Subcutaneous abdominal adipose tissue (tissue), 5 donors: ENCODE measurements at regions not wholly inside any gene's neighbourhood (a gene's known extent, or its start where the extent isn't known, plus 50 kb on each side); places are given as distances from the start of the nearest gene placed in this dataset.
A peak's percentile ranks its signal among the peaks of the same experiment; 100 is the strongest.

ENCODE experiments used
- H3K27ac ChIP-seq: one replicate; pipeline ENCODE4 v1.7.0; 2013; ENCODE audit warnings: low read depth, mild to moderate bottlenecking, inconsistent platforms, low read length, moderate library complexity
- H3K27me3 ChIP-seq, 5 donors: one replicate each; pipeline ENCODE4 v1.7.0; 2013; ENCODE audit warnings: low read length in 5 of 5, inconsistent platforms in 1 of 5; ENCODE audit not compliant: control insufficient read depth in 5 of 5, insufficient read depth in 4 of 5
- H3K36me3 ChIP-seq, 5 donors: one replicate each; pipeline ENCODE4 v1.7.0; 2013; ENCODE audit warnings: low read length in 5 of 5; ENCODE audit not compliant: control insufficient read depth in 5 of 5, insufficient read depth in 5 of 5
- H3K4me1 ChIP-seq, 5 donors: one replicate each; pipeline ENCODE4 v1.7.0; 2013; ENCODE audit warnings: low read length in 5 of 5, mild to moderate bottlenecking in 3 of 5, moderate library complexity in 1 of 5; ENCODE audit not compliant: control insufficient read depth in 5 of 5, insufficient read depth in 5 of 5
- H3K4me3 ChIP-seq, 5 donors: one replicate each; pipeline ENCODE4 v1.7.0; 2013; ENCODE audit warnings: low read length in 5 of 5, low read depth in 1 of 5
- H3K9ac ChIP-seq, 5 donors: one replicate each; pipeline ENCODE4 v1.7.0; 2013; ENCODE audit warnings: low read length in 5 of 5, mild to moderate bottlenecking in 4 of 5, moderate library complexity in 3 of 5
- H3K9me3 ChIP-seq, 5 donors: one replicate each; pipeline ENCODE4 v1.7.0; 2013; ENCODE audit warnings: low read length in 5 of 5; ENCODE audit not compliant: control insufficient read depth in 5 of 5
- donor health status: healthy.
- donor health status: healthy.
- donor health status: healthy.
- donor health status: healthy.
- donor health status: healthy.

DNA sequence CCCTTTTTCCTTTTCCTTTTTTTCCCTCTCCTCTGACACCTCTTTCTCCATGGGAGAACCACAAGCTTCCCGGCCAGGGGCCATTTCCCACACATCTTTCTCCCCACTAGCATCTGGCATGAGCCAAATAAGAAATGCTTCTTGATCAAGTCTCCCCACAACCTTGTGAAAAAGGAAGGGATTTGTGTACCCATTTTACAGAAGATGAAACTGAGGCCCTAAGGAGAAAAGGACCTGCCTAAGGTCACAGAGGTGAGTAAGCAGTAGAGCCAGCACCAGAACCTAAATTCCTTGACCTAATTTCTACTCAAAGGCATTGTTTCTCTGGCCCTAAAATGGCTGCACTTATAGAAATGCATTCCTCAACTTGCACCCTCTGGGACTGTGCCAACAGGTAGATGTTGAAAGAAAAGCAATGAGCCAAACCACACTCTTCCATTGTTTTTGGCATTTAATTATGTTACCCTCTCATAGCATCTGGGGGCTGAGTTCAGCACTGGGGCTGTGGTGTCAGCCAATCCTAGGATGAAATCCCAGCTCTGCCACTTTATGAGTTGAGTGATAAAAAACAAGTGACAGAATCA lies 81.7 kb upstream of the TLE3 start:
- peaks cover 0 to 13% (median 7%) of the 10 kb centered on the region in 5 donors for H3K4me1 ChIP-seq
- H3K4me3 ChIP-seq = no peak overlapping the region
- H3K27me3 ChIP-seq = no peaks in the 10 kb centered on the region
- H3K9ac ChIP-seq = no peak overlapping the region
- no peak overlapping the region for H3K27ac ChIP-seq
- no peaks in the 10 kb centered on the region for H3K9me3 ChIP-seq
- H3K36me3 ChIP-seq = no peaks in the 10 kb centered on the region

DNA sequence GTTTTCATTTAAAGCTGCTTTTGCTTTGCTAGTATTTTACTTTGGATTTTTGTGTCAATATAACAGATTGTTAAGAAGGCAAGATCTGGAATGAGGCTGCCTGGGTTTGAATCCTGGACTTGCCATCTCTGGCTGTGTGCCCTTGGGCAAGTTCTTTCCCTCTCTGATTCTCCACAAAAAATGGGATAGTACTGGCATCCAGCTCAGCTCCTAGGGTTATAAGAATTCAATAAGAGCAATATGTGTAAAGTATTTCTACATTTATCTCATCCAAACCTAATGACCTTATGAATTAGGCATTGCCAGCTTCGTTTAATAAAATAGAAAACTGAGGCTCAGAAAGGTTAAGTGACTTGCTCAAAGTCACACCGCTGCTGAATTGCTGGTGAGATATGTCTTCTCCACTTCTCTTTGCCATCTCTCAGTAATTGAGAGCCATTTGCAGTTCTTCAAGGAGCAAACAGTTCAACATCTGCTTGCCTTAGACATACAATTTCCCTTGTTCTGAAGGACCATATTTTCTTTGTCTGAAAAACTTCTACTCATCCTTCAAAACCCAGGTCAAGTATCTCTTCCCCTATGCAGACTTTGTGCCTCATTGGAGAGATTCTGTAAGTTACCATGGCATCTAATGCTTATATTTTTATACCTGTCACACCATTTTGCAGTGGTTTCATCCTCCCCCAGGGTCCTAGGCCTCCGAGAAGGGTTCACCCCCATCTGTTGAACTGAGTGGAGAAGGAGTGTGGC lies 80.8 kb upstream of the TLE3 start:
- no peaks in the 10 kb centered on the region for H3K27me3 ChIP-seq
- H3K4me1 ChIP-seq = peaks cover 0 to 13% (median 7%) of the 10 kb centered on the region in 5 donors
- H3K9ac ChIP-seq = no peak overlapping the region
- no peaks in the 10 kb centered on the region for H3K36me3 ChIP-seq
- no peak overlapping the region for H3K4me3 ChIP-seq
- H3K27ac ChIP-seq = no peak overlapping the region
- H3K9me3 ChIP-seq = no peaks in the 10 kb centered on the region

DNA sequence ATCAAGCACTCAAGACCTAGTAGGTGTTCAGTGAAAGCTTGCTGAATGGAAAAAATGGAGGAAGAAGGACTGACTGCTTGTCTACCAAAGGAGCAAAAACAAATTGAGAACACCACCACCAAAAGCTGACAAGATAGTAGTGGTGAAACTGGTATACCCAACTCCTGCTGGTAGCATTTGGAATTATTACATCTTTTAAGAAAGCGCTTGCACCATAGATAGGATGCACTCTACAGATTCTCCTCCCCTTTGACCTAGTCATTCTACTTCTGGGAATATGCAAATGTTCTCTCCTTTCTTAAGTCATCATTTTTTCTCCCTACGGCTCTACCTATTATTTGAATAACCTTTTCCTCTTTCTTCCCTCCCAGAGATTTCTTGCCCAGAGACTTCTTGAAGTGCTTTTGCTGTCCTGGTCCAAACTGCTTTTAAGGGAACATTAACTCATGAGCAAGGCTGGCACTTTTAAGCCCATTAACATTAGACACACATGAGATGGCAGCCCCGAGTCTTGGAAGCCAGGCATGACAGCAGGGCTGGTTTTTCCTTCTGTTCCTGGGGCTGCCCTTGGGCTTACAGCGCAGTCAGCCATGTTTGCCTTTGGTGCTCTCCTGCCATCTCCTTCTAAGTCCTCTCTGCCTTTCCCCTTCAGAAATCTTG lies 75.0 kb upstream of the TLE3 start:
- no peaks in the 10 kb centered on the region for H3K27me3 ChIP-seq
- no peak overlapping the region for H3K27ac ChIP-seq
- no peak overlapping the region for H3K9ac ChIP-seq
- H3K9me3 ChIP-seq = no peaks in the 10 kb centered on the region
- H3K36me3 ChIP-seq = no peaks in the 10 kb centered on the region
- no peak overlapping the region for H3K4me3 ChIP-seq
- peaks cover 0 to 16% (median 2%) of the 10 kb centered on the region in 5 donors for H3K4me1 ChIP-seq

DNA sequence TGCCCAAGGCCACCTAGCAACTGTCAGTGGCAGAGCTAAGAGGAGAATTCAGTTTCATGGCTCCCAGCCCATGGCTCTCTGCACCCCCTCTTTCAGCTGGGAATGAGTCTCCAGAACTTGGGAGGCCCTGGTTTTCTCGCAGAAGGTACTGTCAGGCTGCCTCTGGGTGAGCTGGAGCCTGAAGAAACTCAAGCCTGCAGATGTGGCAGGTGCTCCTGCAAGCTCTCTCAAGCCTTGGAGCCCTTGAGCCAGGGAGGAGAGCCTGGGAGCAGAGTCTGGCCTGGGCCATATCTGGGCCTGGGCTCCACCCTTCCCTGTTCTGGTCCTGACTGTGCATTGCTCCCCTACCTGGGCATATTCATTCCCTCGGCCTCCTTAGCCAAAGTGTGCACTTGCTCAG lies 74.4 kb upstream of the TLE3 start:
- no peak overlapping the region for H3K9ac ChIP-seq
- H3K4me3 ChIP-seq = no peak overlapping the region
- H3K36me3 ChIP-seq = no peaks in the 10 kb centered on the region
- peaks cover 0 to 16% (median 3%) of the 10 kb centered on the region in 5 donors for H3K4me1 ChIP-seq
- H3K27ac ChIP-seq = no peak overlapping the region
- no peaks in the 10 kb centered on the region for H3K9me3 ChIP-seq
- H3K27me3 ChIP-seq = no peaks in the 10 kb centered on the region

DNA sequence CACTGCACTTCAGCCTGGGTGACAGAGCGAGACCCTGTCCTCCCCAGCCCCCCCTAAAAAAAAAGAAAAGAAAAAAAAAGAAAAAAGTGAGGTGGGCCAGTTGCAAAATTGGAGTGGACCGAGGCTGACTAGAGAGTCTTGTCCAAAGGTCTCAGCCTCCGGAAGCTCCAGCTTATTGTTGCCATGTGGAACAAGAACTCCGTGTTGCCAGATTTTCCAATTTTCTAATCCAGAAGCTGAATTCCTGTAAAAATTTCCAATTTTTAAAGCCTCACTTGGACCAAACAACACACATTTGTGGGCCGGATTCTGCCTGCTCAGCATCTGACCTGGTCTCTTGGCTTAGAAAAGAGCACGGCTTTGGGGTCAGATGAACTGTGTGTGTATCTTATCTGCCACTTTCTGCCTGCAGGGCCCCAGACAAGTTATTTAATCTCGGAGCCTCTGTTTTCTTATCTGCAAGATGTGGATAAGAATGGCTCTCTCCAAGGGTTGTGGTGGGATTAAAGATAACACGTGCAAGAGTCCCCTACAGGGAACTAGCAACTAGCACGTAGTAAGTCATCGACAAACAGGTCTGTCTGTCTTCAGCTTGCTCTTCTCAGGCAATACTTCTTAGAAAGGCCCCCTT lies 73.7 kb upstream of the TLE3 start:
- H3K9ac ChIP-seq = no peak overlapping the region
- no peaks in the 10 kb centered on the region for H3K27me3 ChIP-seq
- H3K4me1 ChIP-seq = peaks cover 0 to 24% (median 11%) of the 10 kb centered on the region in 5 donors
- H3K36me3 ChIP-seq = no peaks in the 10 kb centered on the region
- no peak overlapping the region for H3K27ac ChIP-seq
- H3K4me3 ChIP-seq = no peak overlapping the region
- no peaks in the 10 kb centered on the region for H3K9me3 ChIP-seq

DNA sequence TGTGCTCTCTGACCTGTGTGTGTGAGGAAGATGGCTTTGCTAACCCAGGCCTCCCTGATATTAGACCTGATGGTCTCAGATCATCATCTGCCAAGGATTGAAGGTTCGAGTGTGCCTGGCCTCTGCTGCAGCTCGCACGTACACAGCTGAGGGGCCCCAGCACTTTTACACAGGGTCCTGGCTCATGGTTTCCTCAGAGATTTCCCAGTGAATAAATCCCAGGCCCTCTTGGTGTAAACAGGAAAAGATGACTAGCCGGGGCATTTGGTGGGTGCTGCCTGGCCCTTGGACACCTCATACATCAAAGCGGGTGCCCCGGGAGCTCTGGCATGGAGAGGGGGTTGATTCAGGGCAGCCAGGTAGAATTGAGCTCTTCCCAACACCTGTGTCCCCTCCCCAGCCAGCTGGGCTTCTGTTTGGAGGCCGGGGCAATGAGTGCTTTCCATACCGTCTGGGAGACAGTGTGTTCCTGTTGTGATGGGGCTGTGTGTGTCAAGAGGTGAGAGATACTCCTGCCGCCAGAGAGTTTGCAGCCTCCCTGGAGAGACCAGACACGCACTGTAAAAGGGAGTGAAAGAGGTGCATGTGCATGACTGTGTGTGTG lies 72.5 kb upstream of the TLE3 start:
- Histone ChIP-seq H3K4me3 (no peak overlapping the region), H3K27me3 (no peaks in the 10 kb centered on the region), H3K9ac (no peak overlapping the region), H3K9me3 (no peaks in the 10 kb centered on the region), H3K4me1 (peaks cover 7 to 35% (median 23%) of the 10 kb centered on the region in 5 donors), H3K27ac (no peak overlapping the region), H3K36me3 (no peaks in the 10 kb centered on the region)

DNA sequence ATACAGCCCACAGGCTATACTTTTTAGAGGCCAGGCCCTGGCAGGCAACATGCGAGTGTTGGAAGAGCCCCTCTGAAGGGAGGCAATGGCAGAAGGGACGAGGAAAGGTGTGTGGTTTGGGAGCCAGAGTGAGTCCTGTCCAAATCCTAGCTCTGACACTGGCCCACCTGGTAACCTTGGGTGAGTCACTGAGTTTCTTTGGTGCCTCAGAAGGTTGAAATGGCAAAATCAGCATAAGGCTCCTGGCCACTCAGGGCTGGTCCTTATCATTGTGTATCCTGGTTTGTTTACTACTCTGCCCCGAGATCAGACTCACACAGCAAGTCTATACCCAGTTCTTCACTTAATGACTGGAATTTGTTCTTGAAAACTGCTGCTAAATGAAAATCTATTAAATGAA lies 71.4 kb upstream of the TLE3 start:
- no peak overlapping the region for H3K4me3 ChIP-seq
- no peaks in the 10 kb centered on the region for H3K27me3 ChIP-seq
- no peak overlapping the region for H3K9ac ChIP-seq
- no peaks in the 10 kb centered on the region for H3K36me3 ChIP-seq
- H3K27ac ChIP-seq = no peak overlapping the region
- H3K9me3 ChIP-seq = peaks cover 0 to 3% (median 0%) of the 10 kb centered on the region in 5 donors
- peaks cover 10 to 46% (median 27%) of the 10 kb centered on the region in 5 donors for H3K4me1 ChIP-seq

DNA sequence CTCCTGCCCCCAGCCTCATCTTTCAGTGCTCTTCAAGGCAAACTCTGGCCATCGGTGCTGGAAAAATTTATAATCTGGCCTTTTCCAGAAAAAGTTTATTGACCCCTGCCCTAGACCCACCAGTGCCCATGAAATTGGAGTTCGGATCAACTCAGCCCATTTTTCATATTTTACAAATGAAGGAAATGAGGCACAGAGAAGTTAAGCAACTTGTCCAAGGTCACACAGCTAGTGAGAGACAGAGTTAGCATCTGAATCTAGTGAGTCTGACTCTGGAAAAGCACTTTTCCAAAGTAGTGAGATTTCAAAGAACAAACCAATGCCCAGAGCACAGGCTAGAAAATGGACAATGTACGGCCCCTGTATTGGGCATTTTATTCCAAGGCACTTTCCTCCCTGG lies 69.4 kb upstream of the TLE3 start:
- no peak overlapping the region for H3K9ac ChIP-seq
- H3K4me3 ChIP-seq = no peak overlapping the region
- no peaks in the 10 kb centered on the region for H3K27me3 ChIP-seq
- peaks cover 0 to 5% (median 0%) of the 10 kb centered on the region in 5 donors for H3K9me3 ChIP-seq
- no peaks in the 10 kb centered on the region for H3K36me3 ChIP-seq
- no peak overlapping the region for H3K27ac ChIP-seq
- peaks cover 10 to 45% (median 27%) of the 10 kb centered on the region in 5 donors for H3K4me1 ChIP-seq

DNA sequence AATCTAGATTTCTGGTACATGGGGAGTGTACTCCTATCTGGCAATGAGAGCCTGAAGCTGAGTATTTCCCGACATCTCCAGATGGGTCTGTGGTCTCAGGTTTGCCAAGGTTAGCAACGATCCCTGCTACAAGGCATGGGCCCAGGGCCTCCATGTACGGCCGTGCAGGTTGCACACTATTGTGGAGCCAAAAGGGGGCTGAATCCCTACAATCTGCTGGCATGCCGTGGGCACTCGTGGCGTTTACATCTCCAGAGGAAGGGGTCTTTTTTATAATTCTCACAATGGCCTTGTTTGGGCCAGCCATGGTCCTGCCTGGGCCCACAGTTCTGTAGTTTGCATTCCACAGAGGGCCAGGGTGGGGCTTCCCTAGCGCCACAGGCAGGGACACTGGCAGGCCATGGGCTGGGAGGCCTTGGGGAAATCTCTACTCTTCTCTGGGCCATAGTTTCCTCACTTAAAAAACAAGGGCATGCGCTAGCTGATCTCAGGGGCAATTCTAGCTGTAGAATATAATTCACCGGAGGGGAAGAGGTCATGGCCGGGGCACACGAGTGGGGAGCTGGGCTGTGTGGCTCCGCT lies 68.9 kb upstream of the TLE3 start:
- H3K27ac ChIP-seq = no peak overlapping the region

More for the DNA sequence above, 68.9 kb upstream of the TLE3 start:
- no peak overlapping the region for H3K4me3 ChIP-seq
- peaks cover 0 to 5% (median 0%) of the 10 kb centered on the region in 5 donors for H3K9me3 ChIP-seq
- no peaks in the 10 kb centered on the region for H3K36me3 ChIP-seq
- peak overlapping the region in 1 of 5 donors; percentile 13 for H3K9ac ChIP-seq
- peaks cover 10 to 41% (median 27%) of the 10 kb centered on the region in 5 donors for H3K4me1 ChIP-seq
- H3K27me3 ChIP-seq = no peaks in the 10 kb centered on the region
